ENCODE measurements at regions not wholly inside any gene's neighbourhood (a gene's known extent, or its start where the extent isn't known, plus 50 kb on each side); places are given as distances from the start of the nearest gene placed in this dataset.

GRCh38 chr5:24208686-24209106 lies 436.1 kb downstream of the CDH10 start:
- H3K27ac ChIP-seq (ENCODE audit: low read length): peak overlapping the region; percentile 29
- no peaks in the 10 kb centered on the region for H3K27me3 ChIP-seq (ENCODE audit: insufficient read depth, low read depth, low read length)
- H3K79me2 ChIP-seq (replicated peaks; ENCODE audit: insufficient read depth, low read length): no peaks in the 10 kb centered on the region
- H3K9me2 ChIP-seq (ENCODE audit: insufficient read depth, low read length): no peaks in the 10 kb centered on the region
- TF ChIP-seq POLR2AphosphoS5 (IDR thresholded peaks at IDR 0.05) (peak; percentile 64), EP300 (conservative IDR thresholded peaks at IDR 0.05; ENCODE audit: poor library complexity, severe bottlenecking) (peak; percentile 73), MXI1 (conservative IDR thresholded peaks at IDR 0.05; ENCODE audit: poor library complexity, severe bottlenecking) (no peak)
- no peak overlapping the region for H3K4me2 ChIP-seq (ENCODE audit: low read length)
- H3K4me3 ChIP-seq (ENCODE audit: low read length): no peak overlapping the region
- H2AFZ ChIP-seq (ENCODE audit: low read depth, low read length): no peak overlapping the region
- H3K36me3 ChIP-seq (ENCODE audit: insufficient read depth, low read length): no peaks in the 10 kb centered on the region
- peaks cover 9% of the 10 kb centered on the region for H3K9me3 ChIP-seq (ENCODE audit: low read length)
- H4K20me1 ChIP-seq (ENCODE audit: insufficient read depth): no peaks in the 10 kb centered on the region
- no peak overlapping the region for H3K9ac ChIP-seq (ENCODE audit: low read length)
- H3F3A ChIP-seq (ENCODE audit: insufficient read depth, low read length, poor library complexity, severe bottlenecking): no peaks in the 10 kb centered on the region

- Histone ChIP-seq H3K4me2 (ENCODE audit: low read length) (no peak overlapping the region), H3K79me2 (replicated peaks; ENCODE audit: insufficient read depth, low read length) (no peaks in the 10 kb centered on the region), H3K9me3 (ENCODE audit: low read length) (peaks cover 4% of the 10 kb centered on the region), H3K27me3 (ENCODE audit: insufficient read depth, low read depth, low read length) (no peaks in the 10 kb centered on the region), H3K9me2 (ENCODE audit: insufficient read depth, low read length) (no peaks in the 10 kb centered on the region), H3K27ac (ENCODE audit: low read length) (no peak overlapping the region), H4K20me1 (ENCODE audit: insufficient read depth) (no peaks in the 10 kb centered on the region), H2AFZ (ENCODE audit: low read depth, low read length) (no peak overlapping the region), H3K4me3 (ENCODE audit: low read length) (no peak overlapping the region), H3F3A (ENCODE audit: insufficient read depth, low read length, poor library complexity, severe bottlenecking) (no peaks in the 10 kb centered on the region), H3K36me3 (ENCODE audit: insufficient read depth, low read length) (no peaks in the 10 kb centered on the region), H3K9ac (ENCODE audit: low read length) (no peak overlapping the region)
- no peak for TF ChIP-seq TAF1 (IDR thresholded peaks at IDR 0.05; ENCODE audit: low read depth)
- TF ChIP-seq POLR2AphosphoS5 (IDR thresholded peaks at IDR 0.05): peak; percentile 83
- peak; percentile 93 for TF ChIP-seq EP300 (conservative IDR thresholded peaks at IDR 0.05; ENCODE audit: poor library complexity, severe bottlenecking)
These were observed 429.7 kb downstream of the CDH10 start for GRCh38 chr5:24215114-24215513.

GRCh38 chr5:24222876-24223275 lies 421.9 kb downstream of the CDH10 start:
- H3K4me2 ChIP-seq (ENCODE audit: low read length): no peak overlapping the region
- no peaks in the 10 kb centered on the region for H3K36me3 ChIP-seq (ENCODE audit: insufficient read depth, low read length)
- H3K9me2 ChIP-seq (ENCODE audit: insufficient read depth, low read length): no peaks in the 10 kb centered on the region

More at GRCh38 chr5:24222876-24223275, 421.9 kb downstream of the CDH10 start:
- TF ChIP-seq REST (IDR thresholded peaks at IDR 0.05; ENCODE audit: borderline replicate concordance) (no peak), EZH2 (IDR thresholded peaks at IDR 0.05; ENCODE audit: borderline replicate concordance, insufficient read depth, low read length, poor library complexity, severe bottlenecking) (no peak), EP300 (conservative IDR thresholded peaks at IDR 0.05; ENCODE audit: poor library complexity, severe bottlenecking) (no peak), POLR2AphosphoS5 (IDR thresholded peaks at IDR 0.05) (no peak), TAF1 (IDR thresholded peaks at IDR 0.05; ENCODE audit: low read depth) (no peak), RAD21 (conservative IDR thresholded peaks at IDR 0.05) (no peak), MXI1 (conservative IDR thresholded peaks at IDR 0.05; ENCODE audit: poor library complexity, severe bottlenecking) (no peak), SMC3 (conservative IDR thresholded peaks at IDR 0.05; ENCODE audit: poor library complexity) (no peak), CTCF (IDR thresholded peaks at IDR 0.05; ENCODE audit: poor library complexity, severe bottlenecking) (no peak)
- no peak overlapping the region for H3K4me3 ChIP-seq (ENCODE audit: low read length)
- no peaks in the 10 kb centered on the region for H3K79me2 ChIP-seq (replicated peaks; ENCODE audit: insufficient read depth, low read length)
- no peak overlapping the region for H2AFZ ChIP-seq (ENCODE audit: low read depth, low read length)
- no peaks in the 10 kb centered on the region for H3F3A ChIP-seq (ENCODE audit: insufficient read depth, low read length, poor library complexity, severe bottlenecking)
- H3K27me3 ChIP-seq (ENCODE audit: insufficient read depth, low read depth, low read length): no peaks in the 10 kb centered on the region
- H4K20me1 ChIP-seq (ENCODE audit: insufficient read depth): no peaks in the 10 kb centered on the region
- no peaks in the 10 kb centered on the region for H3K9me3 ChIP-seq (ENCODE audit: low read length)
- H3K27ac ChIP-seq (ENCODE audit: low read length): no peak overlapping the region
- H3K9ac ChIP-seq (ENCODE audit: low read length): no peak overlapping the region
